SK-N-SH (cell line): ENCODE measurements at regions not wholly inside any gene's neighbourhood (a gene's known extent, or its start where the extent isn't known, plus 50 kb on each side); places are given as distances from the start of the nearest gene placed in this dataset.

Source experiments
- CTCF ChIA-PET: fragments of 300-600, 350-600 bp; formaldehyde crosslinking; extraction: SDS; loops from one replicate; lab custom pipeline; 2021; lab: Yijun Ruan, JAX
- POLR2A ChIA-PET: fragments of 350-600 bp; sonication (Branson Sonifier 250); formaldehyde crosslinking; extraction: SDS; loops from one replicate; lab custom pipeline; 2020; ENCODE audit warnings: antibody characterized with exemption, inconsistent platforms; lab: Yijun Ruan, JAX
- DNase-seq: peaks from one replicate; pipeline ENCODE4 v3.0.0; 2012
- H2AFZ ChIP-seq: fragments of 200-600 bp; sonication (generic); 2 replicates; pipeline ENCODE4 v1.8.1; 2016; ENCODE audit warnings: antibody characterized with exemption, mild to moderate bottlenecking, low read depth
- H3F3A ChIP-seq: fragments of 200-600 bp; sonication (generic); replicated peaks from 2 replicates; pipeline ENCODE3; 2016; ENCODE audit warnings: antibody characterized with exemption, mild to moderate bottlenecking; ENCODE audit not compliant: insufficient read depth
- H3K27ac ChIP-seq, 2 experiments: fragments of 200-500 bp in 1 of 2; fragments of 200-600 bp in 1 of 2; sonication (Bioruptor generic) in 1 of 2; sonication (generic), shearing (Covaris generic) in 1 of 2; 2 replicates each; pipeline versions ENCODE4 v1.5.1 to v1.6.1; 2014 to 2016; ENCODE audit warnings: low read depth in 2 of 2, inconsistent platforms in 1 of 2, low read length in 1 of 2, mild to moderate bottlenecking in 1 of 2, mixed read lengths in 1 of 2
- H3K27me3 ChIP-seq: fragments of 200-600 bp; sonication (generic), shearing (Covaris generic); 2 replicates; pipeline ENCODE4 v1.6.1; 2016; ENCODE audit warnings: mixed run types; ENCODE audit not compliant: insufficient read depth
- H3K36me3 ChIP-seq, 2 experiments: fragments of 200-500 bp in 1 of 2; fragments of 200-600 bp in 1 of 2; sonication (Bioruptor generic) in 1 of 2; sonication (generic) in 1 of 2; replicated peaks in 1 of 2; 2 replicates each; pipeline versions ENCODE3 to v1.5.1; 2014 to 2016; ENCODE audit warnings: low read length in 1 of 2, mild to moderate bottlenecking in 1 of 2; ENCODE audit not compliant: insufficient read depth in 2 of 2, control insufficient read depth in 1 of 2
- H3K4me1 ChIP-seq, 2 experiments: fragments of 200-500 bp in 1 of 2; fragments of 200-600 bp in 1 of 2; sonication (Bioruptor generic) in 1 of 2; sonication (generic), shearing (Covaris generic) in 1 of 2; 2 replicates each; pipeline versions ENCODE4 v1.5.1 to v1.6.1; 2014 to 2016; ENCODE audit warnings: low read depth in 1 of 2, low read length in 1 of 2, mixed run types in 1 of 2; ENCODE audit not compliant: insufficient read depth in 2 of 2, control insufficient read depth in 1 of 2
- H3K4me2 ChIP-seq: fragments of 200-600 bp; sonication (generic), shearing (Covaris generic); 2 replicates; pipeline ENCODE4 v1.6.1; 2017; ENCODE audit warnings: mixed run types
- H3K4me3 ChIP-seq, 2 experiments: fragments of 200-500 bp in 1 of 2; fragments of 200-600 bp in 1 of 2; sonication (Bioruptor generic) in 1 of 2; sonication (generic), shearing (Covaris generic) in 1 of 2; 2 replicates each; pipeline versions ENCODE4 v1.5.1 to v1.8.1; 2014 to 2016; ENCODE audit warnings: low read depth in 2 of 2, inconsistent platforms in 1 of 2, low read length in 1 of 2, mild to moderate bottlenecking in 1 of 2, mixed read lengths in 1 of 2, moderate library complexity in 1 of 2
- H3K79me2 ChIP-seq: fragments of 200-600 bp; sonication (generic); 2 replicates; pipeline ENCODE4 v1.8.1; 2017; ENCODE audit warnings: mild to moderate bottlenecking; ENCODE audit not compliant: insufficient read depth
- H3K9ac ChIP-seq: fragments of 200-600 bp; sonication (generic); 2 replicates; pipeline ENCODE4 v1.6.1; 2017; ENCODE audit warnings: mixed run types
- H3K9me2 ChIP-seq: fragments of 200-600 bp; sonication (generic); 2 replicates; pipeline ENCODE4 v1.6.1; 2017; ENCODE audit warnings: mixed run types
- H3K9me3 ChIP-seq: fragments of 200-600 bp; sonication (generic); 2 replicates; pipeline ENCODE4 v1.6.1; 2017; ENCODE audit warnings: mixed run types, mild to moderate bottlenecking, moderate library complexity
- H4K20me1 ChIP-seq: fragments of 200-600 bp; sonication (generic); 2 replicates; pipeline ENCODE4 v1.6.1; 2017; ENCODE audit warnings: mild to moderate bottlenecking, mixed run types; ENCODE audit not compliant: insufficient read depth
- CHD2 ChIP-seq: fragments of 150-350 bp; IDR thresholded peaks from 2 replicates; pipeline ENCODE4 v1.6.1; 2018; ENCODE audit warnings: low read length; ENCODE audit not compliant: partially characterized antibody
- EP300 ChIP-seq, 2 experiments: IDR thresholded peaks; 2 replicates each; pipeline versions ENCODE4 v1.4.0 to v1.6.1; 2012; ENCODE audit warnings: borderline replicate concordance in 1 of 2, low read depth in 1 of 2, low read length in 1 of 2
- FOSL2 ChIP-seq: IDR thresholded peaks from 2 replicates; pipeline ENCODE4 v1.4.0; 2012; ENCODE audit warnings: low read depth, mild to moderate bottlenecking, moderate library complexity, borderline replicate concordance
- GATA2 ChIP-seq: sonication (generic); formaldehyde crosslinking; IDR thresholded peaks from 2 replicates; pipeline ENCODE4 v1.5.0; 2020; ENCODE audit warnings: mild to moderate bottlenecking, missing genetic modification reagents
- MEF2A ChIP-seq: IDR thresholded peaks from 2 replicates; pipeline ENCODE4 v1.4.0; 2012; ENCODE audit warnings: low read depth, borderline replicate concordance
- MXI1 ChIP-seq: IDR thresholded peaks from 2 replicates; pipeline ENCODE4 v1.6.1; 2012; ENCODE audit warnings: mild to moderate bottlenecking, low read depth, low read length, improper control_type of control experiment
- RCOR1 ChIP-seq: fragments of 150-350 bp; IDR thresholded peaks from 2 replicates; pipeline ENCODE4 v1.6.1; 2017; ENCODE audit warnings: antibody characterized with exemption, low read length
- RFX5 ChIP-seq: IDR thresholded peaks from 2 replicates; pipeline ENCODE4 v1.6.1; 2012; ENCODE audit warnings: mild to moderate bottlenecking, improper control_type of control experiment, low read length
- SIN3A ChIP-seq: IDR thresholded peaks from 2 replicates; pipeline ENCODE4 v1.6.1; 2012; ENCODE audit warnings: low read depth, mild to moderate bottlenecking, low read length, moderate library complexity, borderline replicate concordance
- SMC3 ChIP-seq: IDR thresholded peaks from 2 replicates; pipeline ENCODE4 v1.6.1; 2012; ENCODE audit warnings: low read depth, low read length, improper control_type of control experiment
- TAF1 ChIP-seq: IDR thresholded peaks from 2 replicates; pipeline ENCODE4 v1.6.1; 2012; ENCODE audit warnings: low read depth, mild to moderate bottlenecking, low read length, moderate library complexity, borderline replicate concordance
- TCF12 ChIP-seq: IDR thresholded peaks from 2 replicates; pipeline ENCODE4 v1.4.0; 2012
- TEAD4 ChIP-seq: IDR thresholded peaks from 2 replicates; pipeline ENCODE4 v1.4.0; 2012; ENCODE audit warnings: mild to moderate bottlenecking, borderline replicate concordance; ENCODE audit not compliant: insufficient read depth
- YY1 ChIP-seq: IDR thresholded peaks from 2 replicates; pipeline ENCODE4 v1.4.0; 2012; ENCODE audit warnings: low read depth, mild to moderate bottlenecking
- WGBS: methylation state at CpG from one replicate; pipeline ENCODE4 v1.1.6; 2017; ENCODE audit warnings: low lambda C conversion rate; 5-methylcytosine and 5-hydroxymethylcytosine counted together
- TF ChIP-seq, protein P1 (sequence below): fragments of 200-600 bp; sonication (generic); IDR thresholded peaks from 2 replicates; pipeline ENCODE4 v1.6.1; 2017; ENCODE audit warnings: antibody characterized with exemption, mild to moderate bottlenecking, moderate library complexity
- TF ChIP-seq, protein P2 (sequence below): IDR thresholded peaks from 2 replicates; pipeline ENCODE4 v1.4.0; 2012; ENCODE audit warnings: low read depth
- TF ChIP-seq, protein P3 (sequence below): IDR thresholded peaks from 2 replicates; pipeline ENCODE4 v1.4.0; 2012; ENCODE audit warnings: low read depth, borderline replicate concordance
- TF ChIP-seq, protein P4 (sequence below): IDR thresholded peaks from 2 replicates; pipeline ENCODE4 v1.4.0; 2012; ENCODE audit warnings: low read depth, borderline replicate concordance

DNA sequence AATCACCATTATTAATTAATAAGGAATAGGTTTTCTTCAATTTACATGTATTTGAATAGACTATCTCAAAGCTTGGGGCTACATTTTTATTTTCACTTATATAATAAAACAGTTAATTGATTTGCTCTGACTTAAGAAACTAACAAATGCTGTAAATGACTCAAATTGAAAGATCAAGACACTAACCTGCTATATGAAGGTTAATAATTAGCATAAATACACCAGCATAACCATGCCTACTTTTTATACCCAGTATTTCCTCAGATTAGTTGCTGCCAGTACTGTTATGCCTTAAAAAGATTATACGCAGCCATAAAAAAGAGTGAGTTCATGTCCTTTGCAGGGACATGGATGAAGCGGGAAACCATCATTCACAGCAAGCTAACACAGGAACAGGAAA is 1545.1 kb downstream of the AMY1C start:
- DNase-seq = no peak
- Histone ChIP-seq H2AFZ (no peak overlapping the region), H4K20me1 (no peaks in the 10 kb centered on the region), H3K36me3 (no peaks in the 10 kb centered on the region), H3K79me2 (no peaks in the 10 kb centered on the region), H3K9ac (no peak overlapping the region), H3K4me2 (no peak overlapping the region), H3F3A (no peaks in the 10 kb centered on the region), H3K27me3 (no peaks in the 10 kb centered on the region), H3K4me3 (no peak overlapping the region), H3K9me2 (no peaks in the 10 kb centered on the region), H3K9me3 (no peaks in the 10 kb centered on the region), H3K27ac (no peak overlapping the region), H3K4me1 (no peaks in the 10 kb centered on the region)
- WGBS = 96% methylated on average over 2 of the region's 2 CpGs
- CTCF ChIA-PET = no interaction called here
- POLR2A ChIA-PET = no interaction called here
- TF ChIP-seq GATA2 (CRISPR knock-in tag) = no peak
- no peak for TF ChIP-seq RFX5
- no peak for TF ChIP-seq EP300 (IDR thresholded peaks at IDR 0.05; ENCODE audit: borderline replicate concordance in 1 of 2, low read depth in 1 of 2, low read length in 1 of 2)
- TF ChIP-seq, protein P1, sequence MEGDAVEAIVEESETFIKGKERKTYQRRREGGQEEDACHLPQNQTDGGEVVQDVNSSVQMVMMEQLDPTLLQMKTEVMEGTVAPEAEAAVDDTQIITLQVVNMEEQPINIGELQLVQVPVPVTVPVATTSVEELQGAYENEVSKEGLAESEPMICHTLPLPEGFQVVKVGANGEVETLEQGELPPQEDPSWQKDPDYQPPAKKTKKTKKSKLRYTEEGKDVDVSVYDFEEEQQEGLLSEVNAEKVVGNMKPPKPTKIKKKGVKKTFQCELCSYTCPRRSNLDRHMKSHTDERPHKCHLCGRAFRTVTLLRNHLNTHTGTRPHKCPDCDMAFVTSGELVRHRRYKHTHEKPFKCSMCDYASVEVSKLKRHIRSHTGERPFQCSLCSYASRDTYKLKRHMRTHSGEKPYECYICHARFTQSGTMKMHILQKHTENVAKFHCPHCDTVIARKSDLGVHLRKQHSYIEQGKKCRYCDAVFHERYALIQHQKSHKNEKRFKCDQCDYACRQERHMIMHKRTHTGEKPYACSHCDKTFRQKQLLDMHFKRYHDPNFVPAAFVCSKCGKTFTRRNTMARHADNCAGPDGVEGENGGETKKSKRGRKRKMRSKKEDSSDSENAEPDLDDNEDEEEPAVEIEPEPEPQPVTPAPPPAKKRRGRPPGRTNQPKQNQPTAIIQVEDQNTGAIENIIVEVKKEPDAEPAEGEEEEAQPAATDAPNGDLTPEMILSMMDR = no peak
- no peak for TF ChIP-seq YY1
- no peak for TF ChIP-seq SIN3A
- TF ChIP-seq, protein P2, sequence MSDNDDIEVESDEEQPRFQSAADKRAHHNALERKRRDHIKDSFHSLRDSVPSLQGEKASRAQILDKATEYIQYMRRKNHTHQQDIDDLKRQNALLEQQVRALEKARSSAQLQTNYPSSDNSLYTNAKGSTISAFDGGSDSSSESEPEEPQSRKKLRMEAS = no peak
- TF ChIP-seq TEAD4 = no peak
- no peak for TF ChIP-seq FOSL2
- TF ChIP-seq CHD2 = no peak

DNA sequence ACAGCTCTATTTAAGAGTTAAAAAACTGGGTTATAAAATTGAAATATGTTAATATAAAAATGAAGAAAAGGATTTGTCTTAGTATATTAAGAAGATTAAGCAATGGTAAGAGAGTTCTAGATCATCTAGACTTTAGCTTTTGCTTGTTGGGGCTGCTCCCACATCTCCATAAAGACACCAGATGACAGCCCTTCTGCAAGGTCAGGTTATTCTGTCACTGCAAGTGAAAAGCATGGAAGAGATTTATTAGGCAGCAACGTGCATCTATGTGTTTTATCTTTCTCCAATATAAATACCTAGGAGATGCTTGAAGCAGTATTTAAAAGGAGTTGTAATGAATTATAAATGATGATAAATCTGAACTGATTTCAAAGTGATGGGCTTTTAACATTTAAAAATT is 1560.4 kb downstream of the AMY1C start:
- no peaks in the 10 kb centered on the region for H3K4me1 ChIP-seq
- ChIA-PET POLR2A (no interaction called here), CTCF (interaction anchor here (0.6 kb wide), 1 partner anchor 1428 kb away, joined by 3 read pairs; no protein-coding TSS in a partner anchor)
- H3K36me3 ChIP-seq = no peaks in the 10 kb centered on the region
- H3K79me2 ChIP-seq = no peaks in the 10 kb centered on the region
- H3K9me2 ChIP-seq = no peaks in the 10 kb centered on the region
- H3K27me3 ChIP-seq = no peaks in the 10 kb centered on the region
- no peaks in the 10 kb centered on the region for H3K9me3 ChIP-seq
- H4K20me1 ChIP-seq = no peaks in the 10 kb centered on the region
- no peak overlapping the region for H2AFZ ChIP-seq
- TF ChIP-seq FOSL2 (no peak), RCOR1 (no peak), SMC3 (no peak), TCF12 (no peak), GATA2 (CRISPR knock-in tag) (no peak), RFX5 (no peak), MEF2A (no peak), SIN3A (no peak), TAF1 (no peak), MXI1 (no peak)
- TF ChIP-seq, protein P3, sequence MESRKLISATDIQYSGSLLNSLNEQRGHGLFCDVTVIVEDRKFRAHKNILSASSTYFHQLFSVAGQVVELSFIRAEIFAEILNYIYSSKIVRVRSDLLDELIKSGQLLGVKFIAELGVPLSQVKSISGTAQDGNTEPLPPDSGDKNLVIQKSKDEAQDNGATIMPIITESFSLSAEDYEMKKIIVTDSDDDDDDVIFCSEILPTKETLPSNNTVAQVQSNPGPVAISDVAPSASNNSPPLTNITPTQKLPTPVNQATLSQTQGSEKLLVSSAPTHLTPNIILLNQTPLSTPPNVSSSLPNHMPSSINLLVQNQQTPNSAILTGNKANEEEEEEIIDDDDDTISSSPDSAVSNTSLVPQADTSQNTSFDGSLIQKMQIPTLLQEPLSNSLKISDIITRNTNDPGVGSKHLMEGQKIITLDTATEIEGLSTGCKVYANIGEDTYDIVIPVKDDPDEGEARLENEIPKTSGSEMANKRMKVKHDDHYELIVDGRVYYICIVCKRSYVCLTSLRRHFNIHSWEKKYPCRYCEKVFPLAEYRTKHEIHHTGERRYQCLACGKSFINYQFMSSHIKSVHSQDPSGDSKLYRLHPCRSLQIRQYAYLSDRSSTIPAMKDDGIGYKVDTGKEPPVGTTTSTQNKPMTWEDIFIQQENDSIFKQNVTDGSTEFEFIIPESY = no peak
- TF ChIP-seq, protein P4, sequence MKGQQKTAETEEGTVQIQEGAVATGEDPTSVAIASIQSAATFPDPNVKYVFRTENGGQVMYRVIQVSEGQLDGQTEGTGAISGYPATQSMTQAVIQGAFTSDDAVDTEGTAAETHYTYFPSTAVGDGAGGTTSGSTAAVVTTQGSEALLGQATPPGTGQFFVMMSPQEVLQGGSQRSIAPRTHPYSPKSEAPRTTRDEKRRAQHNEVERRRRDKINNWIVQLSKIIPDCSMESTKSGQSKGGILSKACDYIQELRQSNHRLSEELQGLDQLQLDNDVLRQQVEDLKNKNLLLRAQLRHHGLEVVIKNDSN = no peak
- WGBS = 10% methylated on average over 1 of the region's 1 CpG
- H3K4me2 ChIP-seq = no peak overlapping the region
- H3K9ac ChIP-seq = no peak overlapping the region
- no peak for DNase-seq
- H3K4me3 ChIP-seq = no peak overlapping the region
- no peak overlapping the region for H3K27ac ChIP-seq
- no peaks in the 10 kb centered on the region for H3F3A ChIP-seq
